ENCODE measurements at regions not wholly inside any gene's neighbourhood (a gene's known extent, or its start where the extent isn't known, plus 50 kb on each side); places are given as distances from the start of the nearest gene placed in this dataset.

DNA sequence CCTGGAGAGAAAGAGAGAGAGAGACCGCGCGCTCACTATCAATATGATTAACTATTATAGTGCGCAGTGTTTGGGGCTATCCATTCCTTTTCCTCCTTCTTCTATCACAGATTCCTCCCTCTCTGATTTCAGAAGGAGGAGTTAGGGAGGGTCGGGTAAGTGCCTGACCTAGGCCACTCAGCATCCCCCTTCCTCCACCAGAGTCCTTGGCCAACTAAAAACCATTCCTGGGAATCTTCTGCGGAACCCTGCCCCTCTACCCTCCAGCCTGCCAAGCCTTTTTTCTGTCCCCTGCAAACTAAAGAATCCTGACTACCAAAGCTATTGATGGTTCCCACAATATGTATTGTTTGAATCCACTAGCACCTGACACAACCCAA lies 256.2 kb upstream of the NFE2L3 start:
- no peak for DNase-seq

DNA sequence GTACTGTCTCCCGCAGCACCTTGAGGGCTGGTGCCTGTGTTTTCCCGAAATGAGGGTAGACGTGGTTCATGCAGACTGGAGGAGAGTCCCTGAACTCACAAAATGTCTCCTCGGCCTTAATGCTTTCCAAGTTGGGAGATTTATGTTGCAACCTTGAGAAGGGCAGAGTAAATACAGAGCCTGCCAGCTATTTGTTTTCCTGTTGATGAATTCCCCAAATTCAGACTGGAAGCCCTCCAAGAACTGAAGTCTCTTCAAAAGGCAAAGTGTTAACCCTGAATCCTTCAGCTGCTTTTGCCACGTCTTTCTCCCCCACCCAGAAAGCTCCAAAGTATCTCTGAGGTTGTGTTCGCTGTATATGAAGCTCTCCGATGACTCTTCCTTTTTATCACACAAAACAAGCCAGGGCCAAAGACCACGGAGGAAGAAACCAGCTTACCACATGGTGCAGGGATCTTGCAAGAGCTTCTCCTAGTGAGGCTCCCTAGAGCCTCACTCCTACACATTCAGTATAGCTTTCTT lies 254.7 kb upstream of the NFE2L3 start:
- DNase-seq, result no peak

DNA sequence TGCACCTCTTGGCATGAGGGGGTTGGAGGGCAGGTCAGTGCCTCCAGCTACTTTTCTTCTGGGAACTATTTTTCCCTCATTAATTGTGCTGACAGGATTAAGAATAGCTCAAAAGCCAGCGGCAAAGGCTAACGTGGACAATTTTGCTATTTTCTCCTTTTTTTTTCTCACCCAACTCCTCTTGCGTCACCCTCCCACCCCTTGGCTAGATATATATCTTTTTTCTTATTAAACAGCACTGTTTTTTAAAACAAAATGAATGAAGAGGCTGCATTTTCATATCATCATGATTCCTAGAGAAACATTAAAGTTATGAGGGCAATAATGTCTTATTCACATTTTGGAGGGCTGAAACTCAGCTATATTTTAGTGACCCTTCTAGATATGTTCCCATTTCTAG lies 251.8 kb upstream of the NFE2L3 start:
- no peak for DNase-seq

DNA sequence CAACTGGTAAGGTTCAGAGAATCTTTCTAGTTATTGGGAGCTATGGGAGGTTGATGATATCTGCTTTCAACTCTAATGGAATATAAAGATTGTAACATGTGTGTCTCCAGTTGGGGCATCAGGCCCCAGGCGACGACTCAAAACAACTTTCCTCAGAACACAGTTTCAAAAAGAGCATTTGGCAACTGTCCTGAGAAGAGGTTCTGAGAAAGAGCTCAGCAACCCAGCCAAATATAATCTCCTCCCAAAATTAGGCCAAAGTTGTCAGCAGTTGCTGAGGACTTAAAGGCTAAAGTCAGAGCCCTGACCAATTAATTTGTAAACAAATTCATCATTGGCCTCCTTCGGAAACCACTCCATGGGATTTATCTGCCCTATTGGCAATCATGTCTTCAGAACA lies 251.1 kb upstream of the NFE2L3 start:
- DNase-seq, result no peak

DNA sequence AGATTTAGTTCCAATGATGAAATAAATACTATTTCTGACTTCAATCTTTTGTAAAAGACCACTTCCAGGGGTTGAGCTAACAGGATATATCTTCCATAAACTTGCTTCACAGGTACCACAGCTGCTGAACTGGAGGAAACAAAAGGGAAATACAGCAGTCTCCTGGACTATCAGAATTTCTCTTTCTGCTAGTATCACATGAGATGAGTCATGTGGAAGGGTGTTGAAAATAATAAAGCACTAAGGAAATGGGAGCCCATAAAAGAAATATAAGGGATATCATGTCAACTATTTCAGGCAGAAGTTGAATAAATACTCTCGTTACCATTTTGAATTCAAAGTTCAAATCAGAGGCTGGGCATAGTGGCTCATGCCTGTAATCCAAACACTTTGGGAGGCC lies 250.3 kb upstream of the NFE2L3 start:
- no peak for DNase-seq

DNA sequence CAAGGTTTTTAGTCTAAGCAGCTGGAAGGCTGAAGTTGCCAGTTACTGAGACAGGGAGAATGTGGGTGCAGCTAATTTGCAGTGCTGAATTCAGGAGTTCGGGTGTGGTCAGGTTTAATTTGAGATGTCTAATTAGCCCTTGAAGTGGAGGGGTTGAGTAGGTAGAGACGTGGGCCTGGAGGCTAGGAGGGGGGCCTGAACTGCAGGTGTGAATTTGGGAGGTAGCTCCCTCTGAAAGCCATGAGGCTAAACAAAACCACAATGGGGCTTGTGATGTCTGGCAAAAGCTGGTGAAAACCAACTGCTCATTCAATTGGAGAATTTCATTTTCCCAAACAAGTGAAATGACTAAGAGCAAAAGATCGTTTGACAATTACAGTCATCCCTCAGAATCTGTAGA lies 246.0 kb upstream of the NFE2L3 start:
- no peak for DNase-seq

DNA sequence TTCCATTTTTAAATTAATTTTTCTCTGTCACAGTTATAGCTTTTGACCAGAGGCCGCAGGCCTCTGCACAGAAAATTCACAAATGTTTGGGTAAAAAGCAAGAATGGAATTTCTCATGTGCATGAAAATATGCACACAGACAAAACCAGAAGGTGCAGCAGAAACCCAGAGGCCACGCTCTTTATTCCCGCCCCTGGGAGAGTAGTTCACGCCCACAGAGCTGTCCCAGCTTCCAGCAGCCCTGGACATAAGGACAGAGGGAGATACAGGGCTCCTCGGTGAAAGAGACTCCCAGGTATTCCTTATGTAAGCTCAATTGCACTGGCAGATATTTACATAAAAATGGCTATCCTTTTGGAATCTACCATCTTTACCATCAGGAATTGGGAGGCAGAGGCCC lies 245.2 kb upstream of the NFE2L3 start:
- DNase-seq, result no peak

DNA sequence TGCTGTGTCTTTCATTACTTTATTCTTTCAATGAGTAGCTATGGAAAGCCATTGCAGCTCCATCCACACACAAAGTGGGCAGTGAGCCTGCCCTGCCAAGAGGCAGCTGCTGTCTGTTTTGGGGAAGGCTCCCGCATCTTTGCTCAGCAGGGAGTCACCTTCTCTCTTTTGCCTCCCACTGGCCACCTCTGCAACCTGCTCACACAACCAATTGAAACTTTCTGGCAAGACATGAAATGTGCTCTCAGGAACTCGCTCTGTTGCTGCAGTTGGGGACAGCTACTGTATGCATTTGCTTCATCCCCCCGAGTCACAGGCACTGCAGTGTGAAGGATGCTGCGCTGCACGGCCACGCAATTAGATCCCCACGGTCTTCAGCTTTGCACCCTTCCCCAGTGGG lies 244.8 kb upstream of the NFE2L3 start:
- DNase-seq, result no peak

DNA sequence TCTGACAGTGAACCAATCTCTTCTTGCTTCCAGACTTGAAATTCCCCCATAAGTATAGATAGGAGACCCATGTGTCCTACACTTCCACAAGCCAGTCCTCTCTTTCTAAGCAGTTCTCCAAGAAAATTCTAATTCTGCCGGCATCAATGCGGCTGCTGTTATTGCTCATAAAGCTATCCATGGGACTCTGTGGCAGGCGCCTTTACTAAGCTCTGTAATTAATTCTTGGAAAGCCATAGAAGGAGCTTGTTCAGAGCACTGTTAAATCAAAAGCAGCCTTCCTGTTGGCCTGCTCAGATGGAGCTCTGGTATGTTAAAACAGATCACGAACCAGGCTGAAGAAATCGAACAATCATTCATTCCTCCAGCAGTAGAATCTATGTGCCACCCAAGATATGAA lies 244.3 kb upstream of the NFE2L3 start:
- DNase-seq, result no peak

DNA sequence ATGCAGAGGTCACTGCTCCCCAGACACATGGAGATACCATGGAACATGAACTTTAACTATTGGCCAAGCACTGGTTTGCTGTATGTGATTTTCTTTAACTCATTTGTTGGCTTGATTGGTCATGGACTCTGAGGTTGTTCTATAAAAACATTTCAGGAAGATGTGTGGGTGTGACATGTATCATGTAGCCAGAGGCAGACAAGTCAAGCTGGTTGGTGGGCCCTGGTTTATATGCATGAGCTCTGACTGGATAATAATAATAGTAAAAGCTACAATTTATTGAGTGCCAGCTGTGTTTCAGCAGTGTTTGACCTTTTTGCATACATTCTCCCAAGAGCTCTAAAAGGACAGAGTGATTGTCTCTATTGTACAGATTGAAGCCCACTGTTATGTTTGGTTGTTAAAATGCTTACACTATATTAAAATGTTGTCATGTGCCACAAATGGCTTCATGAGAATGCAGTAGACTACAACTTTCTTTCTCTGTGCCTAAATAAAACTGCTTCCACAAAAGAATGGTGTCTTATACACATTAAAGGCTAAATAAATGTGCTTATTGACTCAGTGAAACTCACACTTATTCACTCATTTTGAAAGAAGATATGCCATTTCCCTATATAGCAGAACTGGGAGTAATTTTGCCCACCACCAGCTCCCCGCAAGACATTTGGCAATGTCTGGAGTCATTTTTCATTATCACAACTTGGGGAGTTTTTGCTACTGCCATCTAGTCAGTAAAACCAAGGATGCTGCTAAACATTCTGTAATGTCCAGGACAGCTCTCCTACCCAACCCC lies 243.6 kb upstream of the NFE2L3 start:
- no peak for DNase-seq

DNA sequence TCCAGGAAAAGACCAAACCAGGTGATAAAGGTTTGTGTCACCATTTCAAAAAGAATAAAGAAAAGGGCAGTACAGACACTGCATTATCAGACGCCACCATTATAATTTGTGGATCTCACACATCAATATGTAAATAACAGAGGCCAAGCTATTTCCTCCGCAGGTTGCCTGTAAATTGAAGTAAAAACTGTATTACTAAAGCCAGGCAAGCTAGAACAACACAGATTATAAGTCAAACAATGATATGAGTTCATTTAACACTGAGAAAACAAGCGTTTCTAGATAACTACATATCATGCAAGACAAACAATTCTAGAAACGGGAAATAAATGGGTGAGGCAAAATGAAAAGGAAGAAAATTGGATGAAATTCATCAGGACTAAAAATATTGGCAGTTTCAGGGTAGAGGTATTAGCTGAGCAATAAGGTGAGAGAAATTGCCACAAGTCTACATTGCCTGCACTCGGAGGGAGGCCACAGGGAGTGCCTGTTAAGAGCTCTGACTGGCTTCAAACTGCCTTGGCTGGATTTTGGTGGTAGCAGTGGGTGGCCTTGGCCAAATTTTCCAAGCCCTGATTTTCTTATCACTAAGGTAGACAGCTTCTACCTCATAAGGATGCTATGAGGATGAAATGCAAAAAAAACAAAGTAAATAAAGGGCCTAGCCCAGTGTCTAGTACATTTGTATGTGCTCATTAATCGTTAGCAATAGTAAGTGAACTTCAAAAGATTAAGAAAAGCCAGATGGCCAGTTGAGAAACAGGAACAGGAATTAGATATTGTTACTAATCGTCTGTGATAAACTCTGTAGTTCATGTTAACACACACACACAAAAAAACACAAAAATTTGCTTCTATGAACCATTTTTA lies 240.0 kb upstream of the NFE2L3 start:
- DNase-seq, result no peak

DNA sequence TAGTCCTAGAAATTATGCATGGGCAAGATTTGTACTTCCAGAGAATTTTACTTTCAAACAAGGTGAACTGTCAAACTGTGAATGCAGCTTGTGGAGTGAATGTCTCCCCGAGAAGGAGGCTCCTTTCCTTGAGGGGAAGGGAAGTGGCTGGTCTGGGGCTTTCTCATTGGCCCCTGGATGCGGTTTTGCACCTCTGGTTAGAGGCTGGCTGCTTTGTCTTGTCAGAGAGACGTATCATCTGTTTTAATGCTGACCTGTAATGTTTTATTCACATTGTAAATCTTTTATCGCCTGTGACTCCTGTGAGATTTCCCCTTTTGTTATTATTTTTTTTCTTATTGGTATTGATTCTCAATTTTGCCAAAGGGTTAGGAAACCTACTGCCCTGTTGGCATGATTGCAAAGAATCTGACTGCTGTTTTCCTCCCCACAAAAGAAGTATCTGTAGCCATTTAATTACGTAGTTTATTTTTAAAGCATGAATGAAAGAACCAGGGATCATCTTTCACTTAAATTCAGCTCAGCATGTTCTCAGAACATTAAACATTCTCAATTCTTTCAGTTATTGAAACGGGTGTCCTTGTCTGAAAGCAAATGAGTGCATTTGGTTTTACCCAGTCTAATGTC lies 238.3 kb upstream of the NFE2L3 start:
- no peak for DNase-seq

DNA sequence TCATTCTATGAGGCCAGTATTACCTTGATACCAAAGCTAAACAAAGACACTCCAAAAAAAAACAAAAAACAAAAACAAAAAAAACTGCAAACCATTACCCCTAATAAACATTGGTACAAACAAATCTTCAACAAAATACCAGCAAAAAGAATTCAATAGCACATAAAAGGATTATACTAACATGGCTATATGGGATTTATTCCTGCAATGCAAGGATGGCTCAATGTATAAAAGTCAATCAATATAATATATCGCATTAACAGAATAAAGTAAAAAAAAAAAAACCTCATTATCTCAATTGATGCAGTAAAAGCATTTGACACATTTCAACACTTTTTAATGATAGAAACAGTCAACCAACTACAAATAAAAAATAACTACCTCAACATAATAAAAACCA lies 233.3 kb upstream of the NFE2L3 start:
- DNase-seq, result no peak

DNA sequence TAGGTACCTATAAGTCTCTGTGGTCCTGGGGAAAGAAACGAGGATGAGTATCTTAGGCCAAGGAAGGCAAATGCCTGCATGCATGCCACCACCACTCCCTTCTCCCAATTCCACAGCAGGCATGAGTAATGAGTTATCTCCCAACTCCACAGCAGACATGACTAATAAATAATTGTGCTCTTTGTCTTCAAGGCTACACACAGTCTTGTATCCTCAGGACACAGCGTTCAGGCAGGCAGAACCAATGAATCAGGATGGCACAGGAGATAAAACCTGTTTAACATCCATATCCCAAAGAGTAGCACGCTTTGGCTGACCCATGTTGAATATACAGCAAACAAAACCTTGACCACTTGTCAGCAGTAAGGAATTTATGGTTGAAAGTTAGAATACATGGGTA lies 229.7 kb upstream of the NFE2L3 start:
- no peak for DNase-seq

DNA sequence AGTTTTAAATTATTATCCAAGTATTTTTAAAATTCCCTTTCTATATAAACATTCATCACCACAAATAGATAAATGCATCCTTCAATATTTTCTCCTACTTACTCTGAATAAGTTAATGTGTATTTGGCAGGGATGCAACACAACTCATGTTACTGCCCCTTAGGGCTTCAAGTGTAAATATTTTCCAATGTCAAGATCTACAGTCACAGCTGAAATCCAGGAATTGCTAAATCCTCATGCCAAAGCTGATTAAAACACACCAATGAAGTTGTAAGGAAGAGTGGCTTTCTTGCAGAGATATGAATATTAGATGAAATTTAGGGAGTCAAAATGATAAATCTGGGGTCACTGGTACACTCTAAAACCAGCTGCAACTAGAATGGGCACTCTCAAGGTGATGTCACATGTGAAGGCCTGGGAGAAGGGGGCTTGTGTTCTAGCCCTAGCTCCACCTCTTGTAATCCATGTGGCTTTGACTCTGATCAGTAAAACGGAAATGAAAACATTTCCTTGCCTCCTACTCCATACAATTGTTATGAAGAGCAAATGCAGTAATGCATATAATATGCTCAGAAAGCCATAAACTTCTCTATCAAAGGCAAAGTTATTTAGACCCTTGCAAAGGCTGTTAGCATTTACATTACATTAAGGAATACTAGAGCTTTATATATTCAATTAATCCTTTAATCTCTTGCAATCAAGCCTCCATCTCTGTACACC lies 228.1 kb upstream of the NFE2L3 start:
- DNase-seq, result no peak

DNA sequence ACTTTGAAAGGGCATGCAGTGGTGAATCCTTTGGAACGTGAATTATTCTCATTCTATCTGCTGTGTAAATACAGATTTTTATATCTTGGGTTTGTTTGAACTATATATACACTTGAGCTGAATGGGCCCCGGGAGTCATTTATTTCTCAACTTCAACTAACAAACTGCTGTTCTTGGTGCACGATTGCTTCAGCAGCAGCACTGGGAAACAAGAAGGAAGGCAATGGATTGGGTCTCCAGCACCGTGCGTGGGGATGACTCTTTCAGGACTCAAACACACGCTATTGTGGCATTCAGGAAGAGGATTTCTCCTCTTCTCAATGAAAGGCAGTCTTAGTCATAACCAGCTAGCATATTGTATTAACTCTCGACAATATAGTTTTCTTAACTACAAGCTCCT lies 226.0 kb upstream of the NFE2L3 start:
- no peak for DNase-seq

DNA sequence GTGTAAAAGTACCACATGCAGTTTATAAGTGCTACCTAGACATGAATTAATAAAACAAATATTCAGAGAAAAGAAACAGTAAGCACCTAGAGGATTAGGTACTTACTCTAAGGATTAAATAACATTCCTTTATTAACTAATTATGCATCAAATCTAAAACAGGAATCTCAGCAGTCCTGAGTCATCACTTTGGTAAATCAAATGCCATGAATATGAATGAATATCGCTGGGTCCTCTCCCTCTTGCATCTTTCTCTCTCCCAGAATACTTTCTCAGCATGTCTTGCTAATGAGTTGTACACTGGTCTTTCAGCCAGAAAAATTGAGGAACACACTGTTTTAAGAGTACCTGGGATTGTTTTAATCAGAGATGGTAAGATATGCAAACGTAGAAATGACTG lies 225.5 kb upstream of the NFE2L3 start:
- DNase-seq, result no peak

DNA sequence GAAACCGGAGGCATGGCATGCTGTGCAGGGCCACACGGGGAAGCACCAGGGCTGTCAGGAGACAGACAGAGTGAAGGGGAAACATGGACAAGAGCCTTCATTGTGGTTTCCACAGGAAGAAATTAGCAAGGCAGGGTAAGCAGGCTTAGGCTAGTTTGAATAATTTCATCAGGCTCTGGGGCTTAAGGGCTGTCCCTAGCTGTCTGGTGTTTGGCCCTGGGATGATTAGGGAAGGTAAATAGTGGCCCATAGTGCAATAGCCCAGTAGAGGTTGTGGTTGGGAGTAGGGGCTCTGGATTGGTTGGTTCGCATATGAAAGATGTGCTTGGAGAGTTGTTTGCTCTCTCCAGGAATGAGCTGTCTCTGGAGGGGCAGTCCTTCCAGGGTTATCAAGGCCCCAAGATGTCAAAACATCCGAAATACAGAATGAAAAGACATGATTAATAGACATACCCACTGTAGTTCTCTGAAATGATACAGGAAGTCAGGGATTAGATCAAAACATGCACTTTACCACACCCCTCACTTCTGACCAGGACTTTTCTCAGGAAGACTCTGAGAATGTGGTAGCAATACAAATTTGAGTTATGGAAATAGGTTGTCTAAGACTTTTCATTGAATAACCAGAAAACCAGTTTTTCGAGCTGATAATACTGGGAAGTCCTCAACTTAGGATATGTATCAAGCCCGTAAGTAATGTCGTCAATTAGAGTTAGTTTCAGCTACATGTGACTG lies 224.9 kb upstream of the NFE2L3 start:
- no peak for DNase-seq

DNA sequence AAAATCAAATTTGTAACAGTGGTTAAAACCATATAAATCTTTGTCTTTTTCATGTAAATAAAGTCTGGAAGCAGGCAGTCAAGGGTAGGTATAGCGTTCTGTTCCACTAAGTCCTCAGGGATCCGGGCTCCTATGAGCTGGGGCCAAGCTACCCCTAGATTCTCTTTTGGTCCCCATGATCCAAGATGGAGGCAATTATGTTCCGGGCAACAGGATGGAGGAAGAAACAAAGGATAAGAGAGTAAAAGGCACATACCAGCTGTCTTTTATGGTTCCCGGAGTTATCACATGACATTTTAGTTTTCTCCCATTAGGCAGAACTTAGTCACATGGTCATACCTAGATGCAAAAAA lies 224.4 kb upstream of the NFE2L3 start:
- no peak for DNase-seq

DNA sequence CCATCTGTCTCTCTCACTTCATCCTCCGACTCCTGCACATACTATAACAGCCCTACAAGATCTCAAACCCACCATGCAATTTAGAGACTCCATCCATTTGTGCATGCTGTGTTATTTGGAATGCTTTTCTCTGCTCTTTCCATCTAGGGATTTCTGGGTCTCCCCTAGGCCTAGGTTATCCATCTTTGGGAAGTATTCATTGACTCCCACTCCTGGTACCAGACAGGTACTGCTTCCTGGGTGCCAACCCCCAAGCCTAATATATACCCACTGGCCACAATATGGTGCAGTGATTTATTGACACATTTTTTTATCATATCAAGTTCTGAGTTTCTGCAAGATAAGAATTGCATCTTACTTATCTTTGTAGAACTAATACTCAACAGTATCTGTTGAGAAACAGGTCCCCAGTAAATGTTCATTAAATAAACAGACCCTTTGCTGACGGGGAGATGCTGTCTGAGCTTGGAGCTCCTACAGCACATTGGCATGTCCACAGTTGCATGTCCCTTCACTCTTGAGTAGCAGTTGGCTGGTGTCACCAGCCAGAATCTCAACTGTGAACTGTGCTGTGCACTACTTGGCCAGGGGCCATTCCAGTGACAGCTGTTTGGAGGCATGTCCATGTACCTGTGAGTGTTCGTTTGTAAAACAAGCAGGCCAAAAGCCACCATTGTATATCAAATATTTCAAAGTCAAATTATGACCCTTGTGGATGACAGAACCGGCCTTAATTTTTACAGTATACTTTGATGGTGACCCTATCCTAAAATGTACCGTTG lies 223.3 kb upstream of the NFE2L3 start:
- DNase-seq, result no peak

DNA sequence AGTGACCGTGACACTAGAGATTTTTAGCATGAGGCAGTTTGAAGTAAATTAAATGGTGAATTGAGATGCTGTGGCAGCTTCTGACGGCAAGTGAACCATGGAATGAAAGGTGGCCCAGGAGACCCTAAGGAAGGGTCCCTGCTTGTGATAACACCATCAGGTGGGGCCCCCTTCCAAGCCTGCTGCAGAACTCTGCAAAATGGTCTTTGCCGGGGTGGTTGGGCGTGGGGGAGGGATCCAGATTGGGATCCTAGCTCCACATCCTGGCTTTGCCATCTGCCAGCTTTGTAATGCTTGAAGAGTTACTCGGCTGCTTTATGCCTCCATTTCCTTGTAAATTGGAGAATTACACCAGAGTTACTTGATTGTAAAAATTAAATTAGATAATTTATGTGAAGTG lies 222.6 kb upstream of the NFE2L3 start:
- no peak for DNase-seq
